K562 (cell line): ENCODE measurements at regions not wholly inside any gene's neighbourhood (a gene's known extent, or its start where the extent isn't known, plus 50 kb on each side); places are given as distances from the start of the nearest gene placed in this dataset.

Source experiments
- ETV5 ChIP-seq: sonication (generic); formaldehyde crosslinking; IDR thresholded peaks from 2 replicates; pipeline ENCODE4 v1.4.0; 2020; ENCODE audit warnings: low read depth, mild to moderate bottlenecking, missing genetic modification reagents
- FOSL1 ChIP-seq: fragments of 200-800 bp; sonication (Bioruptor generic); conservative IDR thresholded peaks from 2 replicates; pipeline ENCODE4 v1.6.1; 2016; ENCODE audit warnings: missing genetic modification characterization, missing compliant biosample characterization
- JUNB ChIP-seq: fragments of 450-650 bp; formaldehyde crosslinking; conservative IDR thresholded peaks from 2 replicates; pipeline ENCODE4 v1.4.0; 2020; ENCODE audit warnings: mild to moderate bottlenecking
- SRSF3 ChIP-seq: fragments of 200-400 bp; formaldehyde crosslinking; IDR thresholded peaks from 2 replicates; pipeline ENCODE4 v1.6.1; 2016; ENCODE audit warnings: mild to moderate bottlenecking, low read length, moderate library complexity; ENCODE audit not compliant: insufficient read depth
- TAF1 ChIP-seq: IDR thresholded peaks from 2 replicates; pipeline ENCODE4 v1.6.1; 2011; ENCODE audit warnings: mild to moderate bottlenecking, low read length, moderate library complexity; ENCODE audit not compliant: insufficient read depth, control insufficient read depth, severe bottlenecking; ENCODE audit errors: extremely low read depth
- ZNF140 ChIP-seq: fragments of 250-450 bp; sonication (Bioruptor Pico); IDR thresholded peaks from 2 replicates; pipeline ENCODE4 v1.8.0; 2021; ENCODE audit warnings: moderate library complexity, mild to moderate bottlenecking, inconsistent platforms

- no peak for TF ChIP-seq SRSF3
- TF ChIP-seq ETV5 (CRISPR knock-in tag) = no peak
- no peak for TF ChIP-seq JUNB (CRISPR knock-in tag)
- TF ChIP-seq TAF1 = no peak
- no peak for TF ChIP-seq ZNF140 (CRISPR knock-in tag)
- no peak for TF ChIP-seq FOSL1 (tag)
These were observed 52.8 kb upstream of the RIPOR2 start for GRCh38 chr6:24988562-24988961.
